ENCODE measurements at regions not wholly inside any gene's neighbourhood (a gene's known extent, or its start where the extent isn't known, plus 50 kb on each side); places are given as distances from the start of the nearest gene placed in this dataset.

DNA sequence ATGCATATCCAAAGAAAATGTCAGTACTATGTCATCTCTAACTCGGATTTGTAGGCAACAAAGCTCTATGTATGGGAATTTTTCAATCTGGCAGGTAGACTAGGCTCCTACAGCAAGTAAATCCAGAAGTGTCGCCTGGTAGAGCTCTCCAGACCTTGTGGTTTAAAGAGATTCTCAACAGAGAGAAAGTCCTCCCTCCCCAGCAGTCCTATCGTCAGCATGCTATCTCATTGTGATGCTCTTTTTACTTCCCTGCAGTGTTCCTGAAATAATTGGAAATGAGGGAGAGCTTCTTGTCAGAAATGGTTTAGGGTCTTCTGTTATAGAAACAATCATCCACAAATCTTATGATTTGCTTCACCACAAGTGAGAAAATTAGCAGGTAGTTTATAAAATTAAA lies 395.4 kb downstream of the FRK start:
- no peak overlapping the region for H3K4me3 ChIP-seq (ENCODE audit: low read depth, low read length)
- DNase-seq (ENCODE audit: low read depth), result no peak
- TF ChIP-seq MAX (IDR thresholded peaks at IDR 0.05; ENCODE audit: low read depth, low read length) (no peak), POLR2A (IDR thresholded peaks at IDR 0.05; ENCODE audit: extremely low read depth, insufficient read length) (no peak), MYC (IDR thresholded peaks at IDR 0.05; ENCODE audit: low read depth, low read length) (no peak)
- TF ChIP-seq, protein P1, sequence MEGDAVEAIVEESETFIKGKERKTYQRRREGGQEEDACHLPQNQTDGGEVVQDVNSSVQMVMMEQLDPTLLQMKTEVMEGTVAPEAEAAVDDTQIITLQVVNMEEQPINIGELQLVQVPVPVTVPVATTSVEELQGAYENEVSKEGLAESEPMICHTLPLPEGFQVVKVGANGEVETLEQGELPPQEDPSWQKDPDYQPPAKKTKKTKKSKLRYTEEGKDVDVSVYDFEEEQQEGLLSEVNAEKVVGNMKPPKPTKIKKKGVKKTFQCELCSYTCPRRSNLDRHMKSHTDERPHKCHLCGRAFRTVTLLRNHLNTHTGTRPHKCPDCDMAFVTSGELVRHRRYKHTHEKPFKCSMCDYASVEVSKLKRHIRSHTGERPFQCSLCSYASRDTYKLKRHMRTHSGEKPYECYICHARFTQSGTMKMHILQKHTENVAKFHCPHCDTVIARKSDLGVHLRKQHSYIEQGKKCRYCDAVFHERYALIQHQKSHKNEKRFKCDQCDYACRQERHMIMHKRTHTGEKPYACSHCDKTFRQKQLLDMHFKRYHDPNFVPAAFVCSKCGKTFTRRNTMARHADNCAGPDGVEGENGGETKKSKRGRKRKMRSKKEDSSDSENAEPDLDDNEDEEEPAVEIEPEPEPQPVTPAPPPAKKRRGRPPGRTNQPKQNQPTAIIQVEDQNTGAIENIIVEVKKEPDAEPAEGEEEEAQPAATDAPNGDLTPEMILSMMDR (IDR thresholded peaks at IDR 0.05; ENCODE audit: low read depth, low read length), result no peak

DNA sequence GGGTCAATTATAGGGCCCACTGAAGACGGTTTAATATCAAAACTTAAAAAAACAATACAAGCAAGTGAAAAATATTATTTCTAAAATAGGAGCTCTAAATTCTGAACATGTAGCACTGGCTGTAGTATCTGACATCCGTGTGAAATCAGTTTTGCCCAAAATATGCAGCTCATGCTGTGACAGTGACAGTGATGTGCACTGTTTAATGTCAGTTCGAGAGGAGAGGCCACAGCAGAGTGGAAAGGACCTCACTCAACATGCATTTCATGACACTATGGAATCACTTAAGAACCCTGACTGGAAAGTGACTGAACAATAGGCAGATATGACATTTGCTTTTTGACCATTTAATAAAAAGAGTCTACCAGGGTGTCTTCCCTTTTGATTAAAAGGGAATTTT lies 397.0 kb downstream of the FRK start:
- DNase-seq (ENCODE audit: low read depth), result no peak
- no peak overlapping the region for H3K4me3 ChIP-seq (ENCODE audit: low read depth, low read length)
- no peak for TF ChIP-seq POLR2A (IDR thresholded peaks at IDR 0.05; ENCODE audit: extremely low read depth, insufficient read length)
- TF ChIP-seq, protein P1 (IDR thresholded peaks at IDR 0.05; ENCODE audit: low read depth, low read length), result no peak
- TF ChIP-seq MYC (IDR thresholded peaks at IDR 0.05; ENCODE audit: low read depth, low read length), result no peak
- TF ChIP-seq MAX (IDR thresholded peaks at IDR 0.05; ENCODE audit: low read depth, low read length), result no peak

DNA sequence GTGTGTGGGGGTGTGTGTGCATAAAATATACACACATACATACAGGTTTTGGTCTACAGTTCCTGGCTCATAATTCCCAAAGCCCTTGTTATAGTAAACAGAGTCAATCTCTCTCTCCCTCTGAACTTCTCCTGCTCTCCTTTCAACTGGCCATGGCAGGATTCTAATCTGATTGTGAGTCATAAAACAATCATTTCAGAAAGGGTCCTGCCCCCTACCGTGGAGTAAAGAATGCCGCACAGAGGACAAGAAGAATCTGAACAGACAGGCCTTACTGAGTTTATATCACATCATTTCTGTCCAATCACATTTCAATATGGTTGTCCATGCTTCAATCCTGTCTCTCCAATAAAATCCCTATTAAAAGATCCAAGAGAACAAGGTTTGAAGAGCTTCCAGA lies 416.9 kb downstream of the FRK start:
- DNase-seq (ENCODE audit: low read depth), result no peak
- TF ChIP-seq, protein P1 (IDR thresholded peaks at IDR 0.05; ENCODE audit: low read depth, low read length), result no peak
- no peak for TF ChIP-seq MAX (IDR thresholded peaks at IDR 0.05; ENCODE audit: low read depth, low read length)
- TF ChIP-seq POLR2A (IDR thresholded peaks at IDR 0.05; ENCODE audit: extremely low read depth, insufficient read length), result no peak
- TF ChIP-seq MYC (IDR thresholded peaks at IDR 0.05; ENCODE audit: low read depth, low read length), result no peak
- H3K4me3 ChIP-seq (ENCODE audit: low read depth, low read length), result no peak overlapping the region

DNA sequence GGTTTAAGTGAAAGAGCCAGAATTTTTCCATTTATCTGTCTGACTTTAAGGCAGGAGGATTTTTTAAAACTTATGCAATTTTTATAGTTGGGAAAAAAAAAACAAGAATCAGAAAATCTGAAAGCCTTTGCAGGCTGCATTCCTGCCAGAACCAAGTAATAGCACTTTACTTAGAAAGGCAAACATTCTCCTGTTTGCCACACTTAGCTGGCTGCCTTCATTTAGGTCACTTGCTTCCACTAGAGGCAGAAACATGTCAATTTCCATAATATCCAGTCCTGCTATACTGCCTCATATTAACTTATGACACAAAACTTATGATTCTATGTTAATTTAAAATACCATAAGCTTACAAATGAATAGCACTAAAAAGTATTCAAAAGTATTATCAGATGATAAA lies 425.8 kb downstream of the FRK start:
- DNase-seq (ENCODE audit: low read depth), result no peak
- TF ChIP-seq, protein P1 (IDR thresholded peaks at IDR 0.05; ENCODE audit: low read depth, low read length), result no peak
- TF ChIP-seq MAX (IDR thresholded peaks at IDR 0.05; ENCODE audit: low read depth, low read length) (no peak), MYC (IDR thresholded peaks at IDR 0.05; ENCODE audit: low read depth, low read length) (no peak), POLR2A (IDR thresholded peaks at IDR 0.05; ENCODE audit: extremely low read depth, insufficient read length) (no peak)
- no peak overlapping the region for H3K4me3 ChIP-seq (ENCODE audit: low read depth, low read length)

- TF ChIP-seq, protein P1 (IDR thresholded peaks at IDR 0.05; ENCODE audit: low read depth, low read length), result no peak
- TF ChIP-seq MAX (IDR thresholded peaks at IDR 0.05; ENCODE audit: low read depth, low read length) (no peak), MYC (IDR thresholded peaks at IDR 0.05; ENCODE audit: low read depth, low read length) (no peak), POLR2A (IDR thresholded peaks at IDR 0.05; ENCODE audit: extremely low read depth, insufficient read length) (no peak)
- no peak overlapping the region for H3K4me3 ChIP-seq (ENCODE audit: low read depth, low read length)
- no peak for DNase-seq (ENCODE audit: low read depth)
Measured at GRCh38 chr6:115634131-115634530, 426.6 kb downstream of the FRK start.

DNA sequence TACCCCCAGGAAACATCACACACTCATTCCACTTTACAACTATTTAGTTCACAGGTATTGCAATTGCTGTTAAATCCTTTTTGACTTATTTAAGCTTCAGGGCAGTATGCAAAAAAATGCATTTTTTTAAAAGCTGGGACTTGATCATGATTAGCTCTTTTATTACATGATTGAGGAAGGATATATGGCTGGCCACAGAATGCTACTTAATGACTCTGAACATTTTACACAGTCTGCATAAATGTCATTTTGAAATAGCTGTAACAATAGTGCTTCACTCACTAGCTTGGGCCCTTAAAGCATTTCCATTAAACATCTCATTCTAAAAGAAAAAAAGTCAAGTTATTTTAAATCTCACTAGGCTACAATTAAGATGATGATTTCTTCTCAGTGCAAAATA lies 429.7 kb downstream of the FRK start:
- no peak for TF ChIP-seq POLR2A (IDR thresholded peaks at IDR 0.05; ENCODE audit: extremely low read depth, insufficient read length)
- TF ChIP-seq MAX (IDR thresholded peaks at IDR 0.05; ENCODE audit: low read depth, low read length), result no peak
- TF ChIP-seq MYC (IDR thresholded peaks at IDR 0.05; ENCODE audit: low read depth, low read length), result no peak
- TF ChIP-seq, protein P1 (IDR thresholded peaks at IDR 0.05; ENCODE audit: low read depth, low read length), result no peak
- DNase-seq (ENCODE audit: low read depth), result no peak
- no peak overlapping the region for H3K4me3 ChIP-seq (ENCODE audit: low read depth, low read length)

Measured in NB4 (cell line).